RWPE2 (cell line): ENCODE measurements at regions not wholly inside any gene's neighbourhood (a gene's known extent, or its start where the extent isn't known, plus 50 kb on each side); places are given as distances from the start of the nearest gene placed in this dataset.

Source experiments
- ATAC-seq: fragments of 200-7000 bp; cut with Tn5 transposase; 3 replicates; pipeline ENCODE4 v1.9.1; 2021; ENCODE audit warnings: low read depth
- DNase-seq: peaks from one replicate; pipeline ENCODE4 v3.0.0-alpha.2; 2020; ENCODE audit warnings: low spot score
- H3K27ac ChIP-seq: fragments of 450-650 bp; 2 replicates; pipeline ENCODE4 v1.5.1; 2017; ENCODE audit warnings: mild to moderate bottlenecking; ENCODE audit not compliant: poor library complexity, severe bottlenecking
- H3K27me3 ChIP-seq: fragments of 250-450 bp; sonication (Bioruptor Pico); 2 replicates; pipeline ENCODE4 v1.5.1; 2021; ENCODE audit warnings: mild to moderate bottlenecking, moderate library complexity; ENCODE audit not compliant: insufficient read depth, poor library complexity, severe bottlenecking
- H3K36me3 ChIP-seq: fragments of 250-450 bp; sonication (Bioruptor Pico); 2 replicates; pipeline ENCODE4 v1.5.1; 2020; ENCODE audit warnings: low read depth, mild to moderate bottlenecking, moderate library complexity
- H3K4me1 ChIP-seq: fragments of 250-450 bp; sonication (Bioruptor Pico); 2 replicates; pipeline ENCODE4 v1.5.1; 2021; ENCODE audit warnings: mild to moderate bottlenecking, moderate library complexity; ENCODE audit not compliant: insufficient read depth, poor library complexity, severe bottlenecking
- H3K4me3 ChIP-seq: fragments of 250-450 bp; sonication (Bioruptor Pico); 2 replicates; pipeline ENCODE4 v1.5.1; 2021; ENCODE audit warnings: mild to moderate bottlenecking, moderate library complexity; ENCODE audit not compliant: severe bottlenecking
- H3K9me3 ChIP-seq: fragments of 250-450 bp; sonication (Bioruptor Pico); 2 replicates; pipeline ENCODE4 v1.5.1; 2021; ENCODE audit warnings: mild to moderate bottlenecking, moderate library complexity; ENCODE audit not compliant: severe bottlenecking
- TF ChIP-seq, protein P1 (sequence below): fragments of 450-650 bp; IDR thresholded peaks from one replicate; pipeline ENCODE4 v1.5.1; 2017; ENCODE audit warnings: mild to moderate bottlenecking, moderate library complexity; ENCODE audit not compliant: poor library complexity, severe bottlenecking

- Histone ChIP-seq H3K36me3 (no peaks in the 10 kb centered on the region), H3K27ac (no peak overlapping the region), H3K4me1 (peaks cover 5% of the 10 kb centered on the region), H3K27me3 (no peaks in the 10 kb centered on the region), H3K4me3 (no peak overlapping the region), H3K9me3 (no peaks in the 10 kb centered on the region)
- no peak for DNase-seq
- ATAC-seq: no peak
- TF ChIP-seq, protein P1, sequence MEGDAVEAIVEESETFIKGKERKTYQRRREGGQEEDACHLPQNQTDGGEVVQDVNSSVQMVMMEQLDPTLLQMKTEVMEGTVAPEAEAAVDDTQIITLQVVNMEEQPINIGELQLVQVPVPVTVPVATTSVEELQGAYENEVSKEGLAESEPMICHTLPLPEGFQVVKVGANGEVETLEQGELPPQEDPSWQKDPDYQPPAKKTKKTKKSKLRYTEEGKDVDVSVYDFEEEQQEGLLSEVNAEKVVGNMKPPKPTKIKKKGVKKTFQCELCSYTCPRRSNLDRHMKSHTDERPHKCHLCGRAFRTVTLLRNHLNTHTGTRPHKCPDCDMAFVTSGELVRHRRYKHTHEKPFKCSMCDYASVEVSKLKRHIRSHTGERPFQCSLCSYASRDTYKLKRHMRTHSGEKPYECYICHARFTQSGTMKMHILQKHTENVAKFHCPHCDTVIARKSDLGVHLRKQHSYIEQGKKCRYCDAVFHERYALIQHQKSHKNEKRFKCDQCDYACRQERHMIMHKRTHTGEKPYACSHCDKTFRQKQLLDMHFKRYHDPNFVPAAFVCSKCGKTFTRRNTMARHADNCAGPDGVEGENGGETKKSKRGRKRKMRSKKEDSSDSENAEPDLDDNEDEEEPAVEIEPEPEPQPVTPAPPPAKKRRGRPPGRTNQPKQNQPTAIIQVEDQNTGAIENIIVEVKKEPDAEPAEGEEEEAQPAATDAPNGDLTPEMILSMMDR: no peak
These were observed 180.4 kb upstream of the BMP4 start for GRCh38 chr14:54136894-54137613.

DNA sequence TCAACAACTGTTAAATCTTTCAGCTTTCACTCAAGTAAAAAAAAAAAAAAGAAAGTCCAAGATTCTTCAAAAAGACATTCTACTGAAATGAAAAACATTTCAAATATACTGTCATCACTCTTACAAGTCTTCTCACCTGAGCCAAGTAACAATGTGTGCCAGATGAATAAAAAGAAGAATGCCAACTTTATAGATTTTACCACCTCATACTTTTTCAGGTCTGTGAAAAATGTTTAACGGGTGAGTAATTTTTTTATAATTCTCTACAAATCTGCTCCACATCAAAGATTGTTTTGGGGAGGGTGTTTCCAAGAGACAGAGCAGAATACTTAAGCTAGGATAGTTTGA is 181.0 kb upstream of the BMP4 start:
- ATAC-seq: no peak
- no peaks in the 10 kb centered on the region for H3K36me3 ChIP-seq
- no peak for DNase-seq
- no peak overlapping the region for H3K27ac ChIP-seq
- peaks cover 5% of the 10 kb centered on the region for H3K4me1 ChIP-seq
- TF ChIP-seq, protein P1: no peak
- no peaks in the 10 kb centered on the region for H3K27me3 ChIP-seq
- H3K9me3 ChIP-seq: no peaks in the 10 kb centered on the region
- no peak overlapping the region for H3K4me3 ChIP-seq

DNA sequence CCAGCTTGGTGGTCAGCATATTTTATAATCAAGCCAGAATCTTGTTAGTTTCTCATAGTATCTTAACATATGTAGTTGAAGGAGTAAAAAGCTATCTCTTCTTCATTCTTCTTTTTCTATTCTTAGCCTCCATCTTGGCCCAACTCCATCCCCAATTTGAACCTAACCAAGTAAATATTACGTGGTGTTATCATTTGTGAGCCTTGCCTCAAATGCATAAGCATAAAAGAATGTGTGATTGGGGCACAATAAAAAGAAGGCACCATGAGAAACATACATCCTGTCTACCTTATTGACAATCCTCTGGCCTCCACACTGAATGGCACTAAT is 181.4 kb upstream of the BMP4 start:
- Histone ChIP-seq H3K4me1 (peaks cover 5% of the 10 kb centered on the region), H3K9me3 (no peaks in the 10 kb centered on the region), H3K4me3 (no peak overlapping the region), H3K27ac (no peak overlapping the region), H3K36me3 (no peaks in the 10 kb centered on the region), H3K27me3 (no peaks in the 10 kb centered on the region)
- TF ChIP-seq, protein P1: no peak
- no peak for ATAC-seq
- DNase-seq: no peak

GRCh38 chr14:54138354-54139038 is 181.9 kb upstream of the BMP4 start:
- Histone ChIP-seq H3K9me3 (no peaks in the 10 kb centered on the region), H3K4me1 (peaks cover 5% of the 10 kb centered on the region), H3K4me3 (no peak overlapping the region), H3K27ac (no peak overlapping the region), H3K36me3 (no peaks in the 10 kb centered on the region), H3K27me3 (no peaks in the 10 kb centered on the region)
- DNase-seq (no peak), ATAC-seq (no peak)
- TF ChIP-seq, protein P1: no peak

DNA sequence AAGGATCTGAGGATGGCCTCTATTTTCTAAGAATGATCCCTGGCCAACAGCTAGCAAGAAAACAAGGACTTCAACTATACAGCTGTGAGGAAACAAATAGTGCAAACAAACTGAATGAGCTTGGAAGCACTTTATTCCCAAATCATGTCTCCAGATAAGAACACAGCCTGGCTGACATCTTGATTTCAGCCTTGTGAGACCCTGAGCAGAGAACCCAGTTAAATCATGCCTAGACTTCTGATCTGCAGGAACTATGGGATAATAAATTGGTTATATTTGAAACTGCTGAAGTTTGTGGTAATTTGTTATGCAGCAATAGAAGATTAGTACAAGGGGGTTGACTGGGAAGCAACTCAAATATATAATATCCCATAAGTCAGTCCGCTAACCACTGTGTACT is 183.9 kb upstream of the BMP4 start:
- Histone ChIP-seq H3K27me3 (no peaks in the 10 kb centered on the region), H3K4me3 (no peak overlapping the region), H3K36me3 (no peaks in the 10 kb centered on the region), H3K27ac (no peak overlapping the region), H3K9me3 (no peaks in the 10 kb centered on the region), H3K4me1 (no peaks in the 10 kb centered on the region)
- no peak for DNase-seq
- no peak for ATAC-seq
- TF ChIP-seq, protein P1: no peak
